HG02642 (cell line): ENCODE measurements at regions not wholly inside any gene's neighbourhood (a gene's known extent, or its start where the extent isn't known, plus 50 kb on each side); places are given as distances from the start of the nearest gene placed in this dataset.
"Not testable (repeated sequence)": the region's sequence is repeated elsewhere in the genome, so short reads cannot be mapped to it uniquely, and the experiment has no call there.

ENCODE experiments used
- ATAC-seq: cut with Tn5 transposase; IDR thresholded peaks from one replicate; pipeline ENCODE4 v1.9.1; 2021; ENCODE audit warnings: mild to moderate bottlenecking; ENCODE audit not compliant: unreplicated experiment, poor library complexity

GRCh38 chrX:136975684-136976470 is 57.9 kb downstream of the GPR101 start:
- ATAC-seq, result no peak

GRCh38 chrX:136967966-136968365 is 65.8 kb downstream of the GPR101 start:
- ATAC-seq, result no peak

DNA sequence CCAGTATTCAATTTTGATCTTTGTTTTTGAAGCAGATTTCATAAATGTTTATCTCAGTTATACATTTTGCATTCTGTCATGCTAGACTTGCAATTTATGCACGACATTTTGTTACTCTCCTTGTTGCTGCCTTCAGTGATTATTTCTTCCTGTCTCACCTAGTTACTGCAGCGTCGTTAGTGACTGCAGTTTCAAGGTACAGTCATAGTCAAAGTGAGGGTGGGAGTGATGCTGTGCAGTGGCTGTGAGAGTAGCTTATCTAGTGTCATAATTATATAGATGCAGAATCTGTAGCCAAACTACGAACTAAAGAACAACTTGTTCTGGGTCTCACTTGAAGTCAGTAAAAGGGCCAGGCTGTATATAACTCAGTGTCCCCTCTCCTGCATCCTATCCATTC is 69.8 kb downstream of the GPR101 start:
- ATAC-seq, result no peak

- no peak for ATAC-seq
These were observed 72.1 kb downstream of the GPR101 start for GRCh38 chrX:136961594-136962135.

DNA sequence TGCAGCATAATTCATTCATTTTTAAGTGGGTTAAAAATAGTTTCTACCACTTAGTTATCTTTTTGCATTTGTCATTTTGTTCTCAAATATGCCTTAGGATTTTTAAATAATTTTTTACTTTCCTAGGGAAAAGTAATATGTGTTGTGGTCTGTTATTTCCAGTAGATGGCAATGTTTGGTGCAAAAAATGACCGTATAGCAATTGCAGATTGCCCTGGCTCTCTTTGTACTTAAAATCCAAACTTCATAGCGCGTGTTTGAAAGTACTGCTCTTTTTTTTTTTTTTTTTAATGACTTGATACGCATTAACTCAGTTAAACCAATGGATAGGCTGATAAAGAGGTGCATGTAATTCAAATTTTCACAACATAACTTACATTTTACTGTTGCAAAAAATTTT is 74.4 kb upstream of the RBMX start:
- ATAC-seq, result no peak

GRCh38 chrX:136953867-136954787 is 73.6 kb upstream of the RBMX start:
- peak; percentile 91 for ATAC-seq

- ATAC-seq, result no peak
These were observed 69.7 kb upstream of the RBMX start for GRCh38 chrX:136950211-136950610.

- no peak for ATAC-seq
These were observed 61.1 kb upstream of the RBMX start for GRCh38 chrX:136941396-136942337.

GRCh38 chrX:136936183-136936549 is 55.6 kb upstream of the RBMX start:
- ATAC-seq, result no peak

DNA sequence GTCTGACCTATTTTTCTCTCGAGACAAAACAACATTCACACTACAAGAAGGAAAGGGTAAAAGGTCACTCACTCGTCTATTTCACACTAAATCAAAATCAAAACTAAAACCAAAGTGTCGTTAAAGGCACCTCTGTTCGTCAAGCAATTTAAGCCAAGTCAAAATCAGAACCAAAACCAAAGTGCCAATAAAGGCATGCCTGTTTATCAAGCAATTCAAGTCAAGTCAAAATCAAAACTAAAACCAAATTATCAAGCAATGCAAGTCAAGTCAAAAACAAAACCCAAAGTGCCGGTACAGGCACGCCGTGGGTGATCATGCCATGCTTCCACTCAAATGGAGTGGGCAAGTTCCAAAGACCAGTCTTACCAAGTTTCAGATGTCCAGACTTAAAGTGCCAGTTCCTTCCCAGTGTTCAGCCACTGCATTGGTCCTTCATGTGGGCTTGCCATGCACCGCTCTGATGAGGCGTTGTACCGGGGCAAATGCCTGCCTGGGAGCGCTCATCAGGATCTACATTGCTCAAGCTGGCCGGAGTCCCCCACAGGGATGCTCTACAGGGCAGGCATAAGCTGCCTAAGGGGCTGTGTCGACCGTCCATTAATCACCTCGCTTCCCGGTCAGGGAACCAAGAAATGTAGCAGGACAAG is 55.1 kb upstream of the RBMX start:
- not testable (repeated sequence) for ATAC-seq

GRCh38 chrX:136934652-136935051 is 54.1 kb upstream of the RBMX start:
- ATAC-seq, result not testable (repeated sequence)

DNA sequence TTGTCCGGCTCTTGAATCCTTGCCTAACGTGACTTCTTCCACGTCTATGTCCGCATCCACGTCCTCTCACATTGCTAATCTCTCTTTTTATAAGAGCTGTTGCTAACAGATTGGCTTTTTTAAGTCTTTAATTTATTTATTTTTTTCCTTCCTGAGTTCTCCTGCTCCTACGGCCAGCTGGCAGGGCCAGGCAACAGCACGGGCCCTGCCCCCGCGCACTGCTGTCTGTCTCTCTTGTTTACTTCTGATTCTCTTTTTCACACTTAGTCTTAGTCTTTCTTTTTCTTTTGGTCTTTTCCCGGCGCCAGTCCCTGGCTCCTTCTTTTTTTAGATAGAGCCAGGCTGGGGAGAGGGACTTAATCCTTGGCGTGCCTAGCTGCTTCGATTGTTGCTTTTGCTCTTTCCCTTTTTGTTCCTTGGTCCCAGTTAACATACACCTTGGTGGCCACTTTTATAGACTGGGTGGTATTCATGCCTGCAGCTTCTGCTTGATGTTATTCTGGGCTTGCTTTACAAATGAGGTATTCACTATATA is 53.2 kb upstream of the RBMX start:
- no peak for ATAC-seq

- no peak for ATAC-seq
These were observed 51.1 kb upstream of the RBMX start for GRCh38 chrX:136931661-136932060.
